LNCaP clone FGC (cell line): ENCODE measurements at regions not wholly inside any gene's neighbourhood (a gene's known extent, or its start where the extent isn't known, plus 50 kb on each side); places are given as distances from the start of the nearest gene placed in this dataset.
"Not testable (repeated sequence)": the region's sequence is repeated elsewhere in the genome, so short reads cannot be mapped to it uniquely, and the experiment has no call there.

Experiments used
- DNase-seq: peaks from one replicate; pipeline ENCODE4 v3.0.0-alpha.2; 2011; ENCODE audit warnings: low read depth
- H3K4me3 ChIP-seq: 2 replicates; pipeline ENCODE4 v1.5.1; 2011; ENCODE audit warnings: mild to moderate bottlenecking, low read depth, low read length, control low read depth
- TF ChIP-seq, protein P1 (sequence below): IDR thresholded peaks from 2 replicates; pipeline ENCODE4 v1.5.1; 2012; ENCODE audit warnings: mild to moderate bottlenecking; ENCODE audit not compliant: control insufficient read depth, insufficient read depth; ENCODE audit errors: extremely low read depth

DNA sequence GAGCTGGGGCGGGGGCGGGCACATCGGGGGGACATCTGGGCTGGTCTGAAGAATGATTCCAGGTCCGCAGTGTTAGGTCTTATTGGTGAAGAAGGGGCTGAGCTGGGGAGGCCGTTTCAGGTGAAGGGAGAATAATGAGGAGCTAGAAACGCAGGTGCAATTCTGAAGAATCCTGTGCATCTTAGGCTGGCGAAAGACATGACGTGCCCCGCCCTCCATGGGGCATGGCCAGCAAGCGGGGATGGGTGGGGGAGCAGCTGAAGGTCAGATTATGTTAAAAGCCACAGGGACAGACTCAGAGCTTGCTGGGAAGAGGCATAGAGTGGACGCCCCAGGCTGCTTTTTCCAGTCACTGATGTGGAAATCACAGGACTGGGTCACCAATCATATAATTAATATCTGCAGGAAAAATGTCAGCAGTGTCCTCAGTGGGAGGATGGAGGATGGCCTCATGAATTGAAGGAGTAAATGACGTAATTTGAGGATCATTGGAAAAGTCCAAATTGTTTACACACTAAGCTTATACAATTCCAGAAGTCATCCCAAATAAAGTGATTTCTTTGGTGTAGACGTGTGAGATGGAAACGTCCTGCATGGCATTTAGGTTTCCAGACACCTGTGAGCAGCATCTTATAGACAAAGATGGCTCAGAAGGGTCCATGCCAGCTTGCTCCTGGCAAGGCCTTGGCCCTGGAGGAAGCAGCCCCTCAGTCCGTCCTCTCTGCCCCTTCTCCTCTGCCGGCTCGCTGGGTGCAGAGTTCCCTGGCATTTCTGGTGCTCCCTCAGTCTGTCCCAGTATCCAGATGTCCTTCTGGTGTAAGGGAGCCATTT lies 109.6 kb upstream of the FRMD1 start:
- DNase-seq: no peak
- no peak overlapping the region for H3K4me3 ChIP-seq
- TF ChIP-seq, protein P1, sequence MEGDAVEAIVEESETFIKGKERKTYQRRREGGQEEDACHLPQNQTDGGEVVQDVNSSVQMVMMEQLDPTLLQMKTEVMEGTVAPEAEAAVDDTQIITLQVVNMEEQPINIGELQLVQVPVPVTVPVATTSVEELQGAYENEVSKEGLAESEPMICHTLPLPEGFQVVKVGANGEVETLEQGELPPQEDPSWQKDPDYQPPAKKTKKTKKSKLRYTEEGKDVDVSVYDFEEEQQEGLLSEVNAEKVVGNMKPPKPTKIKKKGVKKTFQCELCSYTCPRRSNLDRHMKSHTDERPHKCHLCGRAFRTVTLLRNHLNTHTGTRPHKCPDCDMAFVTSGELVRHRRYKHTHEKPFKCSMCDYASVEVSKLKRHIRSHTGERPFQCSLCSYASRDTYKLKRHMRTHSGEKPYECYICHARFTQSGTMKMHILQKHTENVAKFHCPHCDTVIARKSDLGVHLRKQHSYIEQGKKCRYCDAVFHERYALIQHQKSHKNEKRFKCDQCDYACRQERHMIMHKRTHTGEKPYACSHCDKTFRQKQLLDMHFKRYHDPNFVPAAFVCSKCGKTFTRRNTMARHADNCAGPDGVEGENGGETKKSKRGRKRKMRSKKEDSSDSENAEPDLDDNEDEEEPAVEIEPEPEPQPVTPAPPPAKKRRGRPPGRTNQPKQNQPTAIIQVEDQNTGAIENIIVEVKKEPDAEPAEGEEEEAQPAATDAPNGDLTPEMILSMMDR: no peak

DNA sequence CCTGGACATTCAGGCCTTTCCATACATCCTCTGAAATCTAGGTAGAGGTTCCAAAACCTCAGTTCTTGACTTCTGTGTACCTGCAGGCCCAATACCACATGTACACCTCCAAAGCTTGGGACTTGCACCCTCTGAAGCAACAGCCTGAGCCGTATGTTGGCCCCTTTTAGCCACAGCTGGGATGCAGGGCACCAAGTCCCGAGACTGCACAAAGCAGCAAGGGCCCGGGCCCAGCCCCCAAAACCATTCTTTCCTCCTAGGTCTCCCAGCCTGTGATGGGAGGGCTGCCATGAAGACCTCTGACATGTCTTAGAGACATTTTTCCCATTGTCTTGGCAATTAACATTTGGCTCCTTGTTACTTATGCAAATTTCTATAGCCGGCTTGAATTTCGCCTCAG lies 107.4 kb upstream of the FRMD1 start:
- TF ChIP-seq, protein P1: no peak
- no peak overlapping the region for H3K4me3 ChIP-seq
- DNase-seq: no peak

DNA sequence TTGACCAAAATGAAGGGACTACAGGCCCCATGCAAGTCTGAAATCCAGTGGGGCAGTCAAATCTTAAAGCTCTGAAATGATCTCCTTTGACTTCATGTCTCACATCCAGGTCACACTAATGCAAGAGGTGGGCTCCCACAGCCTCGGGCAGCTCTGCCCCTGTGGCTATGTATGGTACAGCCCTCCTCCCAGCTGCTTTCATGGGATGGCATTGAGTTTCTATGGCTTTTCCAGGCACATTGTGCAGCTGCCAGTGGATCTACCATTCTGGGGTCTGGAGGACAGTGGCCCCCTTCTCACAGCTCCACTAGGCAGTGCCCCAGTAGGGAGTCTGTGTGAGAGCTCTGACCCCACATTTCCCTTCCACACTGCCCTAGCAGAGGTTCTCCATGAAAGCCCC lies 107.0 kb upstream of the FRMD1 start:
- not testable (repeated sequence) for H3K4me3 ChIP-seq, DNase-seq

DNA sequence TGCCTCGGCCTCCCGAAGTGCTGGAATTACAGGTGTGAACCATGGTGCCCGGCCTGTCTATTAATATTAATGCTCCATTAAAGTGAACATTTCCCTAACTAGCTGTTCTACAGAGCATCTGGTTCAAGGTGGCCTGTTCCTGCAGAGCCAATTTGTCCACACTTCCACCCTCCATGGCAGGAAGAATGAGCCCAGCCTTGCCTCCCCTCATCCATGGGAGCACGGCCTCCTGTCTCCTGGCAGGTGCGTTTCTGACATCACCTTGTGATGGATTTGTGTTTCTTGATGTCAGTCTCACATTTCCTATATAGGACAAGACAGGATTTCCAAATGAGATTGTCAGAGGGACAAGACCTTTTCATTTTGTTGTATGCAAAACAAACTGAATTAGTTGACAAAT lies 105.7 kb upstream of the FRMD1 start:
- DNase-seq: no peak
- TF ChIP-seq, protein P1: no peak
- H3K4me3 ChIP-seq: no peak overlapping the region

DNA sequence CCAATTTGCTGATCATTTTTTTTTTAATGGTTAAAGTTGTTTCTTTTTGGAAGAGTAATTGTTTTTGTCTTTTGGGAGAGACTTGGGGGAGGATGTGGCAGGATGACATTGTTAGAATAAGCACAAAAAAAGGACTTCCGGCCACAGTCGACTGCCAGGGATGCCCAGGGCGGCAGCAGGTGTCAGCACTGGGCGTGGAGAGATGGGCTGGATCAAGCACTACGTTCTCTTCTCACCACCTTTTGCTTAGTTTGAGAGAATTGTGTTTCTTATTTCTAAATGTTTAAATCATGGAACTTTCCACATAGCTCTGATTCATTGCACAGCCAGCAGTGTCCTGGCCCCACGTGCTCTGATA lies 104.6 kb upstream of the FRMD1 start:
- H3K4me3 ChIP-seq: no peak overlapping the region
- TF ChIP-seq, protein P1: no peak
- DNase-seq: no peak

DNA sequence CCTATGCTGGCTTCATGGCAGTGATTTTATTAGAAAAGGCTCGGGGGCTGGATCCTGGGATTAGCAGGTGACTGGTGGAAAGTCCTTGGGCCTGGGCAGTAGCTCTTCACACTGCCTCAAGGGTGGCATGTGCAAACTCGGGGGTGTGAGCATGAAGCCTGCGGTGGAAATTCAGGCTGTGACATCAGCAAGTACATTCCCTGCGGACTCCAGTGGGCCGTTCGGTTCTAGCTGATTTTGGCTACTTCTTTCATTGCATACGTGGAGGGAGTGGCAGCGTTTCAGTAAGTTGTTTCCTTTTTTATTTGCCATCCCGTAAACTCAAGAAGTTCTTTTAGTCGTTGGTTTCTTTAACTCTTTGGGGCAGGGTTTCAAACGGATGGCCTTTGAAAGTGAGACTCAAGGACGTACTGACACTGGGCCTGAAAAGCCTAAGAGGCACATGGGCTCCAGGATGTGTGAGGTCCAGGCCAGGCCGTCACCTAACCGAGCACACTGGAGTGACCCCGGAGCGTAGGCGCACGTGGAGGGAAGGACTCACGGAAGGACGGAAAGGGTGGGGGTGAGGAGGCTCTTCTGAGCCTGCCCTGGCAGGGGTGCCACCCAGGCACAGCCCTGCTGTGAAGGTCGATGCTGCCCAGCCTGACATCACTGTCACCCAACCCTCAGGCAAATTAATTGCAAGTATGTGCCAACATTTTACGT lies 104.0 kb upstream of the FRMD1 start:
- no peak for DNase-seq
- H3K4me3 ChIP-seq: no peak overlapping the region
- TF ChIP-seq, protein P1: no peak

DNA sequence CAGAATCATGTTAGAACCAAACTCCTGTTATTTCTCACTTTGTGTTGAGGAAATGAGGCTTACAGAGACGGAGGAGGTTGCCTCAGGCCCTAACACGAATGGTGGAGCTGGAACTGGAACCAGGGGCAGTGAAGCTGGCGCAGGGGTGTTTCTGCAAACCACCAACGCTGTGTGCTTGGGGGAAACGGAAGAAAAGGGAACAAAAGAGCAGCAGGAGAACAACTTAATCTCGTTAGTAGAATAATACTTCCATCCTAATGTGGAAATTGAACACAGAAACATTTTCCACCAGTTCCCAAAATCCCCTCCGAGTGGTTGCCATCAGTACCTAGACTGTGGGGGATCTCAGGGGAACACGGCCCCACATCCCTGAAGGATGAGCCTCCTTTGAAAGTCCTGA lies 103.4 kb upstream of the FRMD1 start:
- TF ChIP-seq, protein P1: no peak
- no peak for DNase-seq
- H3K4me3 ChIP-seq: no peak overlapping the region
